NCI-H345 treated with DMSO at 0.1 percent for 48 hours (cell line): ENCODE measurements at regions not wholly inside any gene's neighbourhood (a gene's known extent, or its start where the extent isn't known, plus 50 kb on each side); places are given as distances from the start of the nearest gene placed in this dataset.
"Not testable (repeated sequence)": the region's sequence is repeated elsewhere in the genome, so short reads cannot be mapped to it uniquely, and the experiment has no call there.

Source experiments
- DNase-seq: peaks from one replicate; lab custom pipeline; 2025; ENCODE audit not compliant: unreplicated experiment; lab: John Stamatoyannopoulos, UW

DNA sequence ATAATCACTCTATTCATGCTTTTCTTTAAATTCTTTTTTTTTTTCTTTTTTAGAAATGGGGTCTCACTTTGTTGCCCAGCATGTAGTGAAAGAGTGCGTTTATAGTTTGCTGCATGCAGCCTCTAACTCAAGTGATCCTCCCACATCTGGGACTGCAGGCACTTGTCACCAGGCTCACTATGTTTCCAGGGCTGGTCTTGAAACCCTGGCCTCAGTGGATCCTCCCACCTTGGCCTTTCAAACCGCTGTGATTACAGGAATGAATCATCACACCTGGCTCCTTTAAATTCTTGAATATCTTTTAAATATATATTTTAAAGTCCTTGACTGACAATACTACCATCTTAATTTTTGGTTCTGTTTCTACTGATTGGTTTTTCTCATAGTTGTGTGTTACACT, 591.6 kb upstream of the KCND2 start:
- no peak for DNase-seq

DNA sequence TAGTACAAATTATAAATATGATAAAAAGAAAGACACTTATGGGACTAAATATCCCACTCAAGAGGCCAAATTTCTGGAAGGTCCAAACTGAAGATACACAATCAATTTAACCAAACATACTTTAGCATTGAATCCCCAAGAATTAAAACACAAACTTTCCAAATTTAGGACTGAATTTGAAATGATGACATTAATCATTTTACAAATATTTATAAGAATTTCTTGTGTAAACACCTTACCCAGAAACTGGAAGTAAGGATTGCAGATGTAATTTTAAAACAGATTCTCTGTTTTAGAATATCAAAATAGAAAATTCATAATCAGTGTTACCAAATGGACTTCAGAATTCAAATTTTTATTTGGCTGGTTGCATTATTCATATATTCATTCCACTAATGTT, 588.2 kb upstream of the KCND2 start:
- no peak for DNase-seq

- no peak for DNase-seq
Observed at GRCh38 chr7:119685906-119686305, 587.1 kb upstream of the KCND2 start.

DNA sequence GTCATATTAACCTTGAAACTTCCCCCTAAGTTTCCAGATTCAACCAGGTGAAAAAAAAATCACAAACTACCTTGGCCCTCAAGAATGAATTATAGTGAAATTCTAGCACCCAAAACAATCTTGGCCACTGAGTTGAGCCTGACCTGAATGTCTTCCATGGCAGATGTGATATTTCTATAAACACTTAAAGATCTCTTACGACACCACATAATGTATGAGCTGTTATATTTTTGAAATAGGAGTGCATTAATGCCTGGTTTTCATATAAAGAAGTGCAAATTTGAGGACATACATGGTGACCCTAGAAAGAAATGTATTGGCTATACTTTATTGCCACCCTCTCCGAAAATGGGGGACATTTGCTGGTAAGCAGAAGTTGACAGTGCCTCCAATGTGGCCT, 584.1 kb upstream of the KCND2 start:
- no peak for DNase-seq

- no peak for DNase-seq
Observed at GRCh38 chr7:119692541-119692940, 580.4 kb upstream of the KCND2 start.

DNA sequence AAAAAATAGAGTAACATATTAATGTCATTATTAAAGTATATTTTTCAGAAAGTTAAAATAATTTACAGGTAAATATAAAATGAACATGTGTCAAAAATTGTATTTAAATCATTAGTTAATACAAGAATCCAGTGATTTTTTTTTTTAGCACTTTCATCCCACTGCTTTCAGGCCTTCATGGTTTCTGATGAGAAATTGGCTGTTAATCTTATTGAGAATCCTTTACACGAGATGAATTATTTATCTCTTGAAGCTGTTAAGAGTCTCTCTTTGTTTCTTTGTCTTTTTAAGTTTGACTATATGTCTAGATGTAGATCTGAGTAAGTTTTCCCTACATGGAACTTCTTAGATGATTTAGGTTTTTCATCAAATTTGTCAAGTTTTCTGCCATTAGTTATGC, 578.5 kb upstream of the KCND2 start:
- no peak for DNase-seq

DNA sequence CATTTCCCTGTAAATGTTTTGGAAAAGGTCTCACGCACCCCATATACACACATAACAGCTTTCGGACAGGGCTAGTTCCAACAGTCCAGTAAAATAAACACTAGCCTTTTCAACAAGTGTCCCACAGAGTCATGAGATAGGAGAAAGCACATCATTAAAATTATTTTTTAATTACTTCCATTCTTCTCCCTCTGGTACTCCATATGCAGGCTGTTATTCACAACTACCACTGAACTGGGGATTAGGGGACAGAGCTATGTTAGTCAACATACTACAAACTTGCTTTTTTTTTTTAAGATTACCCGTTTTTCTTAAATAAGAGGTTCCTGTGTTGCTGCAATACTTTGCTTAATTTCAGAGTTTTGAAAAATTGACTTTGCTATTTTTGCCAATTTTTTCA, 576.6 kb upstream of the KCND2 start:
- no peak for DNase-seq

GRCh38 chr7:119703895-119704294, 569.1 kb upstream of the KCND2 start:
- no peak for DNase-seq

DNA sequence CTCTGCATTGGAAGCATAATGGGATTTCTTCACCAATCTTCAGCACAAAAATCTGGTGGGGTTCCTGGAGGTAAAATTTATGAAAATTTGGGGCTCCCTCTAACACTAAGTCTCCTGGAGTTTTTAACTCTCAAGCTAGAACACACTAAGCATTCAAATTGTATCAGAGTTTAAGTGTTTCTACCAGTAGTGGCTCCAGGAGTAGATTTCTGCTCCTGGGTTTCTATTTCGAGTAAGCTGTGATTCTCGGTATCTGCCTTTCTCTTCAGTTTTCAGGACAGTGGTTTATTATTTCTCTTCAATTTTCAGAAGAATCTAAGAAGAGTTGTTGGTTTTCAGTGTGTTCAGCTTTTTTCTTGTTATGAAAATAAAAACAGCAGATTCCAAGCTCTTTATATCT, 566.4 kb upstream of the KCND2 start:
- no peak for DNase-seq

DNA sequence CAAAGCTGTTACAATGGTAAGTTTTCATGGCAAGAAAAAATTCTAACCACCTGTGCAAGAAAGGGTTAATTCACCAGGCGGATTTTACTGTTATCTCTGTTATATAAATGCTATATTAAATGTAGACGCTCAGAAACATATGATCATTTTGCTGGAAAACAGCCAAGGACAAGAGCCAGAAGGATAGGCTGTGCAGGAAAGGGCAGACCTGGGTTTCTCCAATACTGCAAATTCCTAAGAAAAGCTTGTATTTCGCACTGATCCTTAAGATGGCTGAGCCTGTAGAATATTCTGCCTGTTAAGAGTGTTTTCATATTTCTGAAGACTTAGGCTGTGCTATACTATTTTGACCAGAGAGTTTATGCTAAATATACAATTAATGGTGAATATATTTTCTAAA, 564.1 kb upstream of the KCND2 start:
- no peak for DNase-seq

GRCh38 chr7:119711104-119711503, 561.9 kb upstream of the KCND2 start:
- no peak for DNase-seq

DNA sequence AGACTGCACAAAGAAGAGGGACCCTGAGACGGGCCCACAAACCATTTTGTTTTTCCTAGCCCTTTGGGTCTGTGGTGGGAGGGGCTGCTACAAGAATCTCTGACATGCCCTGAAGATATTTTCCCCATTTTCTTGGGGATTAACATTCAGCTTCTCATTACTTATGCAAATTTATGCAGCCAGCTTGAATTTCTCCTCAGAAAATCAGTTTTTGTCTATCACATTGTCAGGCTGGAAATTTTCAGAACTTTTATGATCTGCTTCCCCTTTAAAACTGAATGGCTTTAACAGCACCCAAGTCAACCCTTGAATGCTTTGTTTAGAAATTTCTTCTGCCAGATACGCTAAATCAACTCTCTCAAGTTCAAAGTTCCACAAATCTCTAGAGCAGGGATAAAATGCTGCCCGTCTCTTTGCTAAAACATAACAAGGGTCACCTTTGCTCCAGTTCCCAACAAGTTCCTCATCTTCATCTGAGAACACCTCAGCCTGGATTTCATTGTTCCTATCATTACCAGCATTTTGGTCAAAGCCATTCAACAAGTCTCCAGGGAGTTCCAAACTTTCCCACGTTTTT, 560.0 kb upstream of the KCND2 start:
- no peak for DNase-seq

DNA sequence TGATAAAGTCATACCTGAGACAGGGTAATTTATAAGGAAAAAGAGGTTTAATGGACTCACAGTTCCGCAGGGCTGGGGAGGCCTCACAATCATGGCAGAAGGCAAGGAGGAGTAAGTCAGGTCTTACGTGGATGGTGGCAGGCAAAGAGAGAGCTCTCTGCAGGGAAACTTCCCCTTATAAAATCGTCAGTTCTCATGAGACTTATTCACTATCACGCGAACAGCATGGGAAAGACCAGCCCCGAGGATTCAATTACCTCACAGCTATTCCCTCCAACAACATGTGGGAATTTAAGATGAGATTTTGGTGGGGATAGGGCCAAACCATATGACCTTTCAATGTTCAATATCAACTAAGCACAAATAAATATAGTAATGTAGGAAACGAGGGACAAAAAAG, 559.4 kb upstream of the KCND2 start:
- no peak for DNase-seq

- no peak for DNase-seq
Observed at GRCh38 chr7:119720541-119720940, 552.4 kb upstream of the KCND2 start.

GRCh38 chr7:119724041-119724792, 548.8 kb upstream of the KCND2 start:
- no peak for DNase-seq

DNA sequence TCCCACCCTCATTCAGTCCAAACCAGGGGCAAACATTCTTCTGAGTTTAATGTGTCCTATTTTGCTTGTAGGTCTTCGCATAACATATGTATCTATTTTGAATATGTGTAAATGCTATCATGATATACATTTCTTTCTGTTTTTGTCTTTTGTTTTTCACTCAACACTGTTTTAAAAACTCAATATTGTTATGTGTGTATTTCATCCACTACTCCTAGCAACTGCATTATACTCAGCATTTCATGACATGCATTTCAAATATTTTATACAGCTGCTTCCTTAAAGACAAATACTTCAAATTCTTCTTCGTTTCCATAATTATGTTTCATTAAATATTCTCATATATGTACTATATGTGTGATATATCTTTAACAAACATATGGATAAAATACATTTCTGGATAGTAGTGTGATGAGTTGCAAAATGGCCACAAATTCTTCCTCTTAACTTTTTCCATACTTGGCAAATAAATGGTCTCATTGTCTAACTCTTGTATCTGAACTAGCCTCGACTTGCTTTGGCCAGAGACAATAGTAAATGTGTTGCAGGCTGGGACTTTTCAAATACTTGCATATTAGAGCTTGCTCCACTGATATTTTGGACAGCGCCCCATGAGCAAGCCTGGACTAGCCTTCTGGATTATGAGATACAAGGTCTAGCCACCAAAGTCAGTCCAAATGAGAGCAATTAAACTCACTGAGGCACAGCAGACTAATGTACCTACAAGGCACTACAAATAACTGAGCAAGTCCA, 539.7 kb upstream of the KCND2 start:
- no peak for DNase-seq

DNA sequence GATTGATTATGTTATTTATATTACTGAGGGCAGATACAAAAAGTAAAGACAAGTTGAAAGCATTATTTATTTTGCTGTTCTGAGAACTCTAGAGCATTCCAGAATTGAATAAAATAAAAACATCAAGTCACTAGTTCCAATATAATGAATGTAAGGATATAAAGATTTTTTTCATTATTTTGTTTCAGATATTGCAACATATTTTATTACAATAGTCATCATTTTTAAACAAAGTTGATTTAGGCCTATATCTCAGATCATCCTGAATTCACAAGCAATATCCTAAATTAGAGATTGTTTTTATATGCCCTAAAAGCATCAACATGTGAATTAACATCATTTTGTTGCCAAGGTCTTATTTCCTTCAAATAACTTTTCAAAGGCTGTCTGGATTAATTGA, 535.6 kb upstream of the KCND2 start:
- DNase-seq = no peak

GRCh38 chr7:119745280-119745679, 527.7 kb upstream of the KCND2 start:
- not testable (repeated sequence) for DNase-seq

- no peak for DNase-seq
Observed at GRCh38 chr7:119748251-119748860, 524.6 kb upstream of the KCND2 start.

GRCh38 chr7:119748991-119749390, 524.0 kb upstream of the KCND2 start:
- no peak for DNase-seq

DNA sequence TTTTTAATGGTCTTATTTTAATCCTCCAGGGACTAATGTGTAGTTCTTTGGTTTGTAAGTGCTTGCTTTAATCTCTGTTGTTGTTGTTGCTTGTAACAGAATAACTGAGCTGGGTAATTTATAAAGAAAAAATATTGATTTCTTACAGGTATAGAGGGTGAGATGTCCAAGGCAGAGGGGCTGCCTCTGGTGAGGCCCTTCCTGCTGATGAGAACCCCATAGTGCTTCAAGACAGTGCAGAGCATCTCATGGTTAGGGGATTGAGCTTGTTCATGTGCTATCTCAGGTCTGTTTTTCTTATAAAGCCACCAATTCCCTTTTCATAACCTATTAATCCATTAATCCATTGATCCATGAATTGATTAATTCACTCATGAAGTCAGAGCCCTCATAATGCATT, 516.3 kb upstream of the KCND2 start:
- no peak for DNase-seq

GRCh38 chr7:119758254-119758653, 514.7 kb upstream of the KCND2 start:
- no peak for DNase-seq
